HL-60 (cell line): ENCODE measurements at regions not wholly inside any gene's neighbourhood (a gene's known extent, or its start where the extent isn't known, plus 50 kb on each side); places are given as distances from the start of the nearest gene placed in this dataset.

Experiments
- GABPA ChIP-seq: IDR thresholded peaks from 2 replicates; pipeline ENCODE4 v1.6.1; 2012; ENCODE audit warnings: low read depth
- POLR2AphosphoS5 ChIP-seq: IDR thresholded peaks from 2 replicates; pipeline ENCODE4 v1.6.1; 2012; ENCODE audit warnings: low read depth
- SPI1 ChIP-seq: IDR thresholded peaks from 2 replicates; pipeline ENCODE4 v1.6.1; 2012; ENCODE audit warnings: low read depth, mild to moderate bottlenecking, borderline replicate concordance
- TF ChIP-seq, protein P1 (sequence below): IDR thresholded peaks from one replicate; pipeline ENCODE4 v1.5.1; 2011; ENCODE audit warnings: low read length, control low read depth, inconsistent platforms; ENCODE audit not compliant: insufficient read depth
- TF ChIP-seq, protein P2 (sequence below): IDR thresholded peaks from 2 replicates; pipeline ENCODE4 v1.6.1; 2012; ENCODE audit warnings: low read depth; ENCODE audit not compliant: insufficient replicate concordance

DNA sequence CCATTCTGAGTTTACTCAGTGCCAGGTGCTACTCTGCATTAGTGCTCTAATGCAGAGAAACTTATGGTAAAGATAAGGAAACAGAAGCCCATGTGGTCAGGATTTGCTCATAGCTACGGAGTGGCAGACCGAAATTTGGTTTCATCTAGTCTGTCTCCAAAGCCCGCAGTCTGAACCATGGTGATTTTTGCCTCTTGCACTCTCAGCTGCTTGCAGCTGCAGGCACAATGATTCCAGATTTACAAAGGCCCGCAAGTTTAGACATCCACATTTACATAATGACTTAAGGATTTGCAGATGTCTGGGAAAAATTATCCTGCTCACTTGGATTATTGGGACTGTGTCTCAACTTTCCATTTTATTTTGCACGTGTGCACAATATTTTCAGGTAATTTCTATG is 161.3 kb upstream of the KCNJ6 start:
- TF ChIP-seq, protein P1, sequence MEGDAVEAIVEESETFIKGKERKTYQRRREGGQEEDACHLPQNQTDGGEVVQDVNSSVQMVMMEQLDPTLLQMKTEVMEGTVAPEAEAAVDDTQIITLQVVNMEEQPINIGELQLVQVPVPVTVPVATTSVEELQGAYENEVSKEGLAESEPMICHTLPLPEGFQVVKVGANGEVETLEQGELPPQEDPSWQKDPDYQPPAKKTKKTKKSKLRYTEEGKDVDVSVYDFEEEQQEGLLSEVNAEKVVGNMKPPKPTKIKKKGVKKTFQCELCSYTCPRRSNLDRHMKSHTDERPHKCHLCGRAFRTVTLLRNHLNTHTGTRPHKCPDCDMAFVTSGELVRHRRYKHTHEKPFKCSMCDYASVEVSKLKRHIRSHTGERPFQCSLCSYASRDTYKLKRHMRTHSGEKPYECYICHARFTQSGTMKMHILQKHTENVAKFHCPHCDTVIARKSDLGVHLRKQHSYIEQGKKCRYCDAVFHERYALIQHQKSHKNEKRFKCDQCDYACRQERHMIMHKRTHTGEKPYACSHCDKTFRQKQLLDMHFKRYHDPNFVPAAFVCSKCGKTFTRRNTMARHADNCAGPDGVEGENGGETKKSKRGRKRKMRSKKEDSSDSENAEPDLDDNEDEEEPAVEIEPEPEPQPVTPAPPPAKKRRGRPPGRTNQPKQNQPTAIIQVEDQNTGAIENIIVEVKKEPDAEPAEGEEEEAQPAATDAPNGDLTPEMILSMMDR, result no peak
- no peak for TF ChIP-seq POLR2AphosphoS5
- TF ChIP-seq, protein P2, sequence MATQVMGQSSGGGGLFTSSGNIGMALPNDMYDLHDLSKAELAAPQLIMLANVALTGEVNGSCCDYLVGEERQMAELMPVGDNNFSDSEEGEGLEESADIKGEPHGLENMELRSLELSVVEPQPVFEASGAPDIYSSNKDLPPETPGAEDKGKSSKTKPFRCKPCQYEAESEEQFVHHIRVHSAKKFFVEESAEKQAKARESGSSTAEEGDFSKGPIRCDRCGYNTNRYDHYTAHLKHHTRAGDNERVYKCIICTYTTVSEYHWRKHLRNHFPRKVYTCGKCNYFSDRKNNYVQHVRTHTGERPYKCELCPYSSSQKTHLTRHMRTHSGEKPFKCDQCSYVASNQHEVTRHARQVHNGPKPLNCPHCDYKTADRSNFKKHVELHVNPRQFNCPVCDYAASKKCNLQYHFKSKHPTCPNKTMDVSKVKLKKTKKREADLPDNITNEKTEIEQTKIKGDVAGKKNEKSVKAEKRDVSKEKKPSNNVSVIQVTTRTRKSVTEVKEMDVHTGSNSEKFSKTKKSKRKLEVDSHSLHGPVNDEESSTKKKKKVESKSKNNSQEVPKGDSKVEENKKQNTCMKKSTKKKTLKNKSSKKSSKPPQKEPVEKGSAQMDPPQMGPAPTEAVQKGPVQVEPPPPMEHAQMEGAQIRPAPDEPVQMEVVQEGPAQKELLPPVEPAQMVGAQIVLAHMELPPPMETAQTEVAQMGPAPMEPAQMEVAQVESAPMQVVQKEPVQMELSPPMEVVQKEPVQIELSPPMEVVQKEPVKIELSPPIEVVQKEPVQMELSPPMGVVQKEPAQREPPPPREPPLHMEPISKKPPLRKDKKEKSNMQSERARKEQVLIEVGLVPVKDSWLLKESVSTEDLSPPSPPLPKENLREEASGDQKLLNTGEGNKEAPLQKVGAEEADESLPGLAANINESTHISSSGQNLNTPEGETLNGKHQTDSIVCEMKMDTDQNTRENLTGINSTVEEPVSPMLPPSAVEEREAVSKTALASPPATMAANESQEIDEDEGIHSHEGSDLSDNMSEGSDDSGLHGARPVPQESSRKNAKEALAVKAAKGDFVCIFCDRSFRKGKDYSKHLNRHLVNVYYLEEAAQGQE, result no peak
- TF ChIP-seq SPI1, result no peak
- TF ChIP-seq GABPA, result no peak
